ENCODE measurements at regions not wholly inside any gene's neighbourhood (a gene's known extent, or its start where the extent isn't known, plus 50 kb on each side); places are given as distances from the start of the nearest gene placed in this dataset.
"Not testable (repeated sequence)": the region's sequence is repeated elsewhere in the genome, so short reads cannot be mapped to it uniquely, and the experiment has no call there.

GRCh38 chrX:144119490-144119889, 235.6 kb downstream of the UBE2NL start:
- H2AFZ ChIP-seq; H3K9me3 ChIP-seq (ENCODE audit: low read depth); H3K27ac ChIP-seq; H3K4me2 ChIP-seq; H3K79me2 ChIP-seq; H3K9me2 ChIP-seq (replicated peaks; ENCODE audit: insufficient read depth); H3K4me3 ChIP-seq; DNase-seq (ENCODE audit: low spot score); H3K27me3 ChIP-seq; H3K4me1 ChIP-seq (ENCODE audit: insufficient read depth); H3K36me3 ChIP-seq (replicated peaks; ENCODE audit: insufficient read depth, low read depth); H4K20me1 ChIP-seq (ENCODE audit: insufficient read depth, poor library complexity, severe bottlenecking): not testable (repeated sequence)
- 67% methylated on average over 1 of the region's 1 CpG for WGBS (ENCODE audit: low lambda C conversion rate, missing lambda C conversion rate)

- not testable (repeated sequence) for H3K9me3 ChIP-seq (ENCODE audit: low read depth); H3K27ac ChIP-seq; H3K4me2 ChIP-seq; DNase-seq (ENCODE audit: low spot score); H3K79me2 ChIP-seq; H3K4me1 ChIP-seq (ENCODE audit: insufficient read depth); H3K4me3 ChIP-seq; H4K20me1 ChIP-seq (ENCODE audit: insufficient read depth, poor library complexity, severe bottlenecking); H3K9me2 ChIP-seq (replicated peaks; ENCODE audit: insufficient read depth); H2AFZ ChIP-seq; H3K27me3 ChIP-seq; H3K36me3 ChIP-seq (replicated peaks; ENCODE audit: insufficient read depth, low read depth)
Observed at GRCh38 chrX:144121566-144121965, 237.7 kb downstream of the UBE2NL start.

DNA sequence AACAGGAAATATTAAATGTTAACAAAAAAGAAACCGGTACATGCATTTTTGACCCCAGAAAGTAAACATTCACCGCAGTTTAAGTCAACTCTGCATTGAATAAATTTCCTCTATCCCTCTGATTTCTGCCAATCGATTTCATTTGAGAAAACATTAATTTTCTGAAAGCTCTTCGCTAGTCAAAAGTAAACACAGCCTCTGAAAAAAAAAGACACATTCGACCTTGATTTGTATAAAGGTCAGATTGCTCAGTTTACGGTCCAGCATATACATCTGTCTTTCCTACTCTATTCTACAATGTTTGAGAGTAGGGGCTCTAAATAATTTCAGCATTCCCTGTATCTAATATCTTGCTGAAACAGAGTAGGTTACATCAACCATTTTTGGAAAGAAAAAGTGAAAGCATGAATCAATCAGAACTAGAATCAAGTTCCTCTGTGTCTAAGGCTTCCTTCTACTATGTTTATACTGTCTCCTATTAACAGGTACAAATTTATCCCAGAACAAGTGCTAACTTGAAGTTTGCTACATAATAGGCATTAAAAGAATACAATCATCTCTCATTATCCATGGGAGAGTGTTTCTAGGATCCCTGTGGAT, 243.8 kb downstream of the UBE2NL start:
- 31% methylated on average over 6 of the region's 6 CpGs for WGBS (ENCODE audit: low lambda C conversion rate, missing lambda C conversion rate)
- not testable (repeated sequence) for H3K27ac ChIP-seq; H3K4me2 ChIP-seq; H4K20me1 ChIP-seq (ENCODE audit: insufficient read depth, poor library complexity, severe bottlenecking); H3K27me3 ChIP-seq; H3K79me2 ChIP-seq; H3K4me3 ChIP-seq; H3K9me2 ChIP-seq (replicated peaks; ENCODE audit: insufficient read depth); H3K36me3 ChIP-seq (replicated peaks; ENCODE audit: insufficient read depth, low read depth); H3K9me3 ChIP-seq (ENCODE audit: low read depth); H3K4me1 ChIP-seq (ENCODE audit: insufficient read depth); DNase-seq (ENCODE audit: low spot score); H2AFZ ChIP-seq

DNA sequence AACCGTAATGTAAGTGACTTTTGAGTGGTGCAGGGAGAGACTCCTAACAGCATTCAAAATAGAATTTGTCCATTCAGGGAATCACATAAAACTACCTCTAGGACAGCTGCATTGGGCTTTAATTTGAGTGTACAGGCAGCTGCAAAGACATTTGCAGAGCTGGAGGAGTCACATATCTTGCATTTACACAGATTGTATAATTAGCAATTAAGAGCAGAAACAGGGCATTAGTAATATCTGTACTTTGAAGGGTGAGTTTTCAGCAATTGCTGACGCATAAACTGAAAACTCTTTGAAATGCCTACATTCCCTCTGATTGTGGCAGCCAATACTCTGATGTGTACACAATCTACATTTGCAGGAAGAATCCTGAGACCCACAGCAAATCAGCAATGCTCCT, 245.6 kb downstream of the UBE2NL start:
- H3K36me3 ChIP-seq (replicated peaks; ENCODE audit: insufficient read depth, low read depth); H3K9me3 ChIP-seq (ENCODE audit: low read depth); H3K27me3 ChIP-seq; H3K9me2 ChIP-seq (replicated peaks; ENCODE audit: insufficient read depth); H2AFZ ChIP-seq; H3K27ac ChIP-seq; DNase-seq (ENCODE audit: low spot score); H3K4me2 ChIP-seq; H3K79me2 ChIP-seq; H3K4me1 ChIP-seq (ENCODE audit: insufficient read depth); H3K4me3 ChIP-seq; H4K20me1 ChIP-seq (ENCODE audit: insufficient read depth, poor library complexity, severe bottlenecking): not testable (repeated sequence)
- 70% methylated on average over 1 of the region's 2 CpGs for WGBS (ENCODE audit: low lambda C conversion rate, missing lambda C conversion rate)

DNA sequence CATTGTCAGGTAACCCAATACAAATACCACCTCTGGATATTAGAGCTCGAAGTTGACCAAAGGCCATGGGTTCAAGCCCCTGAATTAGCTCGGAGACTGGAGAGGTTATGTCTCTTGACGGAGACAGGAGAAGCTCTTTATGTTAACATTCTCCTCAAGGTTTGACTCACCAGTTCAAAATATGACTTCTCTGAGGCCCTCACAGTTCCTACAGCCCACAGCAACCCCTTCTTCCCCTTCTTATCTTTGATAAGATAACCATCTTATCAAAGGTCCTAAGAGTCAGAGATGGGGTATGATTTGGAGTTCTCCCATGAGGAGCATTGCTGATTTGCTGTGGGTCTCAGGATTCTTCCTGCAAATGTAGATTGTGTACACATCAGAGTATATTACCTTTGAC, 246.6 kb downstream of the UBE2NL start:
- H3K9me3 ChIP-seq (ENCODE audit: low read depth); H3K4me3 ChIP-seq; DNase-seq (ENCODE audit: low spot score); H3K27ac ChIP-seq; H4K20me1 ChIP-seq (ENCODE audit: insufficient read depth, poor library complexity, severe bottlenecking); H3K9me2 ChIP-seq (replicated peaks; ENCODE audit: insufficient read depth); H3K27me3 ChIP-seq; H2AFZ ChIP-seq; H3K36me3 ChIP-seq (replicated peaks; ENCODE audit: insufficient read depth, low read depth); H3K4me1 ChIP-seq (ENCODE audit: insufficient read depth); H3K4me2 ChIP-seq; H3K79me2 ChIP-seq: not testable (repeated sequence)
- WGBS (ENCODE audit: low lambda C conversion rate, missing lambda C conversion rate) = no CpG with 5 or more reads among the region's 3 CpGs

DNA sequence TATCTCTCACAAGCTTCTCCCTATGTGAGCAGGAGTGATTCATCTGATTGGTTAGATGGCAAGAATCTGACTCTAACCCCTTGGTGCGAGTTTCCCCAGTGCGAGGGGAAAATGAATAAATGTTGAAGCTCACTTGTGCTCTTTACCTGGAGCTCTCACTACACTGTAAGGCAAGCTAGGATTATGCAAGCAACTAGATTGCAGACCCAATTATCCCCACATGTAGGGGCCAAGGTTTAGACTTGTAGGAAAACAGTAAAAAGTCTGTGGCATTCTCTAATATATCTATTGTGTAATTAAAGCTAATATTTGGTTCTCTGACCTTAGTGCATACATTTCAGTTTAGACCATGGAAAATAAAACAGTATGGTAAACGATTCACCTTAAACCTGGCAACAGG, 247.2 kb downstream of the UBE2NL start:
- not testable (repeated sequence) for H3K4me2 ChIP-seq; H2AFZ ChIP-seq; H4K20me1 ChIP-seq (ENCODE audit: insufficient read depth, poor library complexity, severe bottlenecking); H3K4me1 ChIP-seq (ENCODE audit: insufficient read depth); DNase-seq (ENCODE audit: low spot score); H3K4me3 ChIP-seq; H3K9me2 ChIP-seq (replicated peaks; ENCODE audit: insufficient read depth); H3K79me2 ChIP-seq; H3K9me3 ChIP-seq (ENCODE audit: low read depth); H3K27ac ChIP-seq; H3K27me3 ChIP-seq; H3K36me3 ChIP-seq (replicated peaks; ENCODE audit: insufficient read depth, low read depth)
- 61% methylated on average over 3 of the region's 3 CpGs for WGBS (ENCODE audit: low lambda C conversion rate, missing lambda C conversion rate)

- not testable (repeated sequence) for H2AFZ ChIP-seq; H3K36me3 ChIP-seq (replicated peaks; ENCODE audit: insufficient read depth, low read depth); H4K20me1 ChIP-seq (ENCODE audit: insufficient read depth, poor library complexity, severe bottlenecking); H3K79me2 ChIP-seq; H3K27me3 ChIP-seq; H3K4me2 ChIP-seq; H3K4me1 ChIP-seq (ENCODE audit: insufficient read depth); H3K4me3 ChIP-seq; H3K27ac ChIP-seq; DNase-seq (ENCODE audit: low spot score); H3K9me3 ChIP-seq (ENCODE audit: low read depth); H3K9me2 ChIP-seq (replicated peaks; ENCODE audit: insufficient read depth)
- 64% methylated on average over 1 of the region's 2 CpGs for WGBS (ENCODE audit: low lambda C conversion rate, missing lambda C conversion rate)
Observed at GRCh38 chrX:144134448-144135119, 250.7 kb downstream of the UBE2NL start.

- not testable (repeated sequence) for H3K27me3 ChIP-seq; H4K20me1 ChIP-seq (ENCODE audit: insufficient read depth, poor library complexity, severe bottlenecking); H3K9me2 ChIP-seq (replicated peaks; ENCODE audit: insufficient read depth); H3K9me3 ChIP-seq (ENCODE audit: low read depth); DNase-seq (ENCODE audit: low spot score); H3K36me3 ChIP-seq (replicated peaks; ENCODE audit: insufficient read depth, low read depth); H3K4me3 ChIP-seq; H3K27ac ChIP-seq; H3K79me2 ChIP-seq; H2AFZ ChIP-seq; H3K4me2 ChIP-seq; H3K4me1 ChIP-seq (ENCODE audit: insufficient read depth)
- WGBS (ENCODE audit: low lambda C conversion rate, missing lambda C conversion rate) = 84% methylated on average over 5 of the region's 5 CpGs
Observed at GRCh38 chrX:144154474-144154873, 270.6 kb downstream of the UBE2NL start.

GRCh38 chrX:144185197-144185596, 301.3 kb downstream of the UBE2NL start:
- not testable (repeated sequence) for H3K4me2 ChIP-seq; H3K27ac ChIP-seq; H4K20me1 ChIP-seq (ENCODE audit: insufficient read depth, poor library complexity, severe bottlenecking); H3K27me3 ChIP-seq; H2AFZ ChIP-seq; DNase-seq (ENCODE audit: low spot score); H3K9me3 ChIP-seq (ENCODE audit: low read depth); H3K36me3 ChIP-seq (replicated peaks; ENCODE audit: insufficient read depth, low read depth); H3K9me2 ChIP-seq (replicated peaks; ENCODE audit: insufficient read depth); H3K4me3 ChIP-seq; H3K79me2 ChIP-seq; H3K4me1 ChIP-seq (ENCODE audit: insufficient read depth)

Measured in hepatocyte (in vitro differentiated cells).